Nephron progenitor cell (in vitro differentiated cells): ENCODE measurements at regions not wholly inside any gene's neighbourhood (a gene's known extent, or its start where the extent isn't known, plus 50 kb on each side); places are given as distances from the start of the nearest gene placed in this dataset.
"Not testable (repeated sequence)": the region's sequence is repeated elsewhere in the genome, so short reads cannot be mapped to it uniquely, and the experiment has no call there.

Source experiments
- DNase-seq: peaks from one replicate; pipeline ENCODE4 v3.0.0; 2021
- H3K27ac Mint-ChIP-seq: 2 replicates; pipeline ENCODE4 v1.8.0; 2021; ENCODE audit warnings: mild to moderate bottlenecking, moderate library complexity, mixed read lengths
- H3K27me3 Mint-ChIP-seq: 2 replicates; pipeline ENCODE4 v1.8.0; 2021; ENCODE audit warnings: mild to moderate bottlenecking, low read depth, mixed read lengths; ENCODE audit not compliant: poor library complexity
- H3K36me3 Mint-ChIP-seq: 2 replicates; pipeline ENCODE4 v1.8.0; 2021; ENCODE audit warnings: low read depth, mixed read lengths
- H3K4me1 Mint-ChIP-seq: 2 replicates; pipeline ENCODE4 v1.8.0; 2021; ENCODE audit warnings: mixed read lengths
- H3K4me3 Mint-ChIP-seq: 2 replicates; pipeline ENCODE4 v1.8.0; 2021; ENCODE audit warnings: mild to moderate bottlenecking, moderate library complexity, mixed read lengths
- H3K9me3 Mint-ChIP-seq: 2 replicates; pipeline ENCODE4 v1.8.0; 2021; ENCODE audit warnings: mild to moderate bottlenecking, moderate library complexity, mixed read lengths
- CTCF ChIP-seq: fragments of 200-600 bp; sonication (generic); IDR thresholded peaks from 2 replicates; pipeline ENCODE4 v1.5.0; 2021; ENCODE audit warnings: antibody characterized with exemption

DNA sequence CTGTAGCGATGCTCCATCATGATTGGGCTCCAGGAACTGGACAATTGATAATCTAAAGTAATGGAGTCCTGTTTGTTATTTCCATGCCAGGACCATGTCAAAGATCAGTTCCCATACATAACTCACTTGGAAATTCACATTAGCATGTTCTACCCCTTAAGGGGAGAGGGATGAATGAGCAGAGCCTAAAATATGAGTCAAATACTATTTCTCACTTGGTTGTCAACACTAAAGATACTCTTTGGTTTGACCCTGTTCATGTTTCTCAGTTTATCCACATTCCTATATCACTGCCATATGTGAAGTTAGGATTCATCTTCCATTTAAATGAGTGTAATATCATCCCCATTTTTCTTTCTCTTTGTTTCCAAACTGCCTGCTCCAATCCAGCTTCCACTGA lies 321.6 kb upstream of the PAPPA start:
- Mint-ChIP-seq H3K4me3 (no peak overlapping the region), H3K9me3 (peaks cover 12% of the 10 kb centered on the region), H3K36me3 (peaks cover 6% of the 10 kb centered on the region), H3K27me3 (no peaks in the 10 kb centered on the region), H3K4me1 (no peaks in the 10 kb centered on the region), H3K27ac (no peak overlapping the region)
- no peak for DNase-seq
- TF ChIP-seq CTCF = no peak

DNA sequence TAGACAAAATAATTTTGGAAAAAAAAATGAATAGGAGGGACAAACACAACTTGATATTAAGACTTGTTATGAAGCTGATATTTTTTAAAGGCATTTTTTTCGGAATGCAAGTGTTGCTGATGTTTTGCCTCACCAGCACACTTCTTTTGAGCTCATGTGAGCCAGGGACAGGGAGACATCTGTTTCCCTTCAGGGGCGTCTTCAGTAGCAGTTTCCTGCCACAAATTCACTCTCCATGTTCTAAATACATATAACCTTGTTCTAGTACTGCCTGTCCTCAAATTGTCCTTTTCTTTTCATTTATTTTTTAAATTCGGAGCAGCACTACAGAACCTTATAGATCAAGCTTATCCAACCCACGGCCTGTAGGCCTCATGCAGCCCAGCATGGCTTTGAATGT lies 316.0 kb upstream of the PAPPA start:
- peaks cover 6% of the 10 kb centered on the region for H3K36me3 Mint-ChIP-seq
- H3K9me3 Mint-ChIP-seq = peaks cover 12% of the 10 kb centered on the region
- no peak for TF ChIP-seq CTCF
- H3K4me3 Mint-ChIP-seq = no peak overlapping the region
- no peak for DNase-seq
- no peaks in the 10 kb centered on the region for H3K27me3 Mint-ChIP-seq
- H3K4me1 Mint-ChIP-seq = no peaks in the 10 kb centered on the region
- H3K27ac Mint-ChIP-seq = no peak overlapping the region

GRCh38 chr9:115838417-115838816 lies 315.2 kb upstream of the PAPPA start:
- Mint-ChIP-seq H3K36me3 (peaks cover 6% of the 10 kb centered on the region), H3K4me1 (no peaks in the 10 kb centered on the region), H3K9me3 (peaks cover 15% of the 10 kb centered on the region), H3K4me3 (no peak overlapping the region), H3K27ac (no peak overlapping the region), H3K27me3 (no peaks in the 10 kb centered on the region)
- no peak for TF ChIP-seq CTCF
- DNase-seq = no peak

DNA sequence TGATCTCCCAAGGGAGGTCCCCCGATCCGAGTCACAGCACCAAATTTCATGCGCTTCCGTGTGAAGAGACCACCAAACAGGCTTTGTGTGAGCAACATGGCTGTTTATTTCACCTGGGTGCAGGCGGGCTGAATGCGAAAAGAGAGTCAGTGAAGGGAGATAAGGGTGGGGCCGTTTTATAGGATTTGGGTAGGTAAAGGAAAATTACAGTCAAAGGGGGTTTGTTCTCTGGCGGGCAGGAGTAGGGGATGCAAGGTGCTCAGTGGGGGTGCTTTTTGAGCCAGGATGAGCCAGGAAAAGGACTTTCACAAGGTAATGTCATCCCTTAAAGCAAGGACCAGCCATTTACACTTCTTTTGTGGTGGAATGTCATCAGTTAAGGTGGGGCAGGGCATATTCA lies 309.2 kb upstream of the PAPPA start:
- not testable (repeated sequence) for H3K27ac Mint-ChIP-seq, DNase-seq, H3K4me3 Mint-ChIP-seq, H3K4me1 Mint-ChIP-seq, H3K27me3 Mint-ChIP-seq, H3K36me3 Mint-ChIP-seq, H3K9me3 Mint-ChIP-seq

- no peaks in the 10 kb centered on the region for H3K36me3 Mint-ChIP-seq
- H3K9me3 Mint-ChIP-seq = peaks cover 8% of the 10 kb centered on the region
- no peak for DNase-seq
- H3K4me1 Mint-ChIP-seq = no peaks in the 10 kb centered on the region
- H3K27ac Mint-ChIP-seq = no peak overlapping the region
- H3K4me3 Mint-ChIP-seq = no peak overlapping the region
- H3K27me3 Mint-ChIP-seq = no peaks in the 10 kb centered on the region
- no peak for TF ChIP-seq CTCF
Measured at GRCh38 chr9:115845648-115846312, 307.8 kb upstream of the PAPPA start.

GRCh38 chr9:115847216-115847615 lies 306.4 kb upstream of the PAPPA start:
- Mint-ChIP-seq H3K36me3 (no peaks in the 10 kb centered on the region), H3K4me1 (no peaks in the 10 kb centered on the region), H3K4me3 (no peak overlapping the region), H3K27me3 (no peaks in the 10 kb centered on the region), H3K9me3 (peaks cover 8% of the 10 kb centered on the region), H3K27ac (no peak overlapping the region)
- DNase-seq = no peak
- TF ChIP-seq CTCF = no peak
